H1 (cell line): ENCODE measurements at regions not wholly inside any gene's neighbourhood (a gene's known extent, or its start where the extent isn't known, plus 50 kb on each side); places are given as distances from the start of the nearest gene placed in this dataset.

Experiments used
- CTCF ChIA-PET: fragments of 300-600 bp; sonication (Branson Sonifier 250); formaldehyde crosslinking; loops from one replicate; lab custom pipeline; 2021; ENCODE audit not compliant: partially characterized antibody; lab: Charles Lee
- POLR2A ChIA-PET: fragments of 300-600 bp; sonication (Branson Sonifier 250); formaldehyde crosslinking; loops from one replicate; lab custom pipeline; 2021; ENCODE audit warnings: inconsistent platforms; ENCODE audit not compliant: partially characterized antibody; lab: Charles Lee
- DNase-seq, 2 experiments: peaks; one replicate each; pipeline versions ENCODE4 v3.0.0 to v3.0.0-alpha.2; 2010 to 2022; ENCODE audit warnings: low spot score in 2 of 2, low read depth in 1 of 2, mixed read lengths in 1 of 2
- FAIRE-seq: peaks from 2 replicates; lab custom pipeline; 2011; peaks lifted over from hg19 to GRCh38; lab: Jason Lieb, UNC
- H2AFZ ChIP-seq: 2 replicates; pipeline ENCODE4 v1.8.1; 2012; ENCODE audit warnings: low read length, inconsistent platforms
- H2AK5ac ChIP-seq: 2 replicates; pipeline ENCODE4 v1.6.1; 2013; ENCODE audit warnings: low read depth, low read length
- H2BK120ac ChIP-seq: replicated peaks from 2 replicates; pipeline ENCODE3; 2013; ENCODE audit warnings: low read depth, low read length, inconsistent platforms
- H2BK12ac ChIP-seq: 2 replicates; pipeline ENCODE4 v1.6.1; 2013; ENCODE audit warnings: low read depth, low read length
- H2BK15ac ChIP-seq: 2 replicates; pipeline ENCODE4 v1.6.1; 2013; ENCODE audit warnings: low read length
- H2BK20ac ChIP-seq: 2 replicates; pipeline ENCODE4 v1.6.1; 2013; ENCODE audit warnings: low read length
- H2BK5ac ChIP-seq: 2 replicates; pipeline ENCODE4 v1.6.1; 2013; ENCODE audit warnings: low read depth, low read length
- H3K14ac ChIP-seq: 2 replicates; pipeline ENCODE4 v1.6.1; 2013; ENCODE audit warnings: inconsistent platforms; ENCODE audit not compliant: insufficient read length
- H3K18ac ChIP-seq: 2 replicates; pipeline ENCODE4 v1.6.1; 2013; ENCODE audit warnings: low read length; ENCODE audit errors: extremely low read depth
- H3K23ac ChIP-seq: 2 replicates; pipeline ENCODE4 v1.6.1; 2013; ENCODE audit warnings: inconsistent platforms; ENCODE audit not compliant: insufficient read length
- H3K23me2 ChIP-seq: 2 replicates; pipeline ENCODE4 v1.6.1; 2013; ENCODE audit warnings: low read depth, low read length
- H3K27ac ChIP-seq: 2 replicates; pipeline ENCODE4 v1.6.1; 2011; ENCODE audit warnings: low read depth, low read length, inconsistent platforms
- H3K27me3 ChIP-seq, 4 experiments: replicated peaks in 1 of 4; 1 replicate in 1 of 4; 2 replicates in 3 of 4; pipeline versions ENCODE4 v1.6.1 to v1.8.1; 2011 to 2013; ENCODE audit warnings: low read length in 3 of 4, mild to moderate bottlenecking in 3 of 4, inconsistent platforms in 2 of 4, mixed read lengths in 2 of 4, moderate library complexity in 1 of 4; ENCODE audit not compliant: control insufficient read depth in 3 of 4, insufficient read depth in 3 of 4; ENCODE audit errors: extremely low read depth in 1 of 4
- H3K36me3 ChIP-seq, 4 experiments: 2 replicates each; pipeline versions ENCODE4 v1.6.1 to v1.8.1; 2011 to 2013; ENCODE audit warnings: mild to moderate bottlenecking in 4 of 4, low read length in 3 of 4, moderate library complexity in 2 of 4, control low read depth in 1 of 4, inconsistent platforms in 1 of 4; ENCODE audit not compliant: insufficient read depth in 4 of 4, control insufficient read depth in 2 of 4
- H3K4ac ChIP-seq: replicated peaks from 2 replicates; pipeline ENCODE3; 2013; ENCODE audit warnings: low read length, low read depth, mixed read lengths, inconsistent platforms; ENCODE audit not compliant: insufficient read length
- H3K4me1 ChIP-seq, 4 experiments: replicated peaks in 1 of 4; 1 replicate in 1 of 4; 2 replicates in 3 of 4; pipeline versions ENCODE4 v1.6.1 to v1.8.1; 2011 to 2013; ENCODE audit warnings: low read length in 3 of 4, inconsistent platforms in 2 of 4, mixed read lengths in 1 of 4; ENCODE audit not compliant: insufficient read depth in 4 of 4, control insufficient read depth in 3 of 4
- H3K4me2 ChIP-seq, 2 experiments: 2 replicates each; pipeline versions ENCODE4 v1.6.1 to v1.8.1; 2011 to 2013; ENCODE audit warnings: low read depth in 2 of 2, low read length in 2 of 2, control low read depth in 1 of 2, inconsistent platforms in 1 of 2, mild to moderate bottlenecking in 1 of 2; ENCODE audit not compliant: insufficient read depth in 1 of 2
- H3K4me3 ChIP-seq, 4 experiments: fragments of 200-600, 300-600 bp in 1 of 4; sonication (generic), shearing (Covaris generic), sonication (Bioruptor Twin) in 1 of 4; 2 replicates each; pipeline versions ENCODE4 v1.5.1 to v1.8.1; 2011 to 2016; ENCODE audit warnings: low read length in 4 of 4, low read depth in 3 of 4, control low read depth in 2 of 4, inconsistent platforms in 2 of 4, mild to moderate bottlenecking in 2 of 4, mixed read lengths in 1 of 4, moderate library complexity in 1 of 4; ENCODE audit not compliant: insufficient read depth in 2 of 4; ENCODE audit errors: extremely low read depth in 1 of 4
- H3K56ac ChIP-seq: replicated peaks from 2 replicates; pipeline ENCODE3; 2013; ENCODE audit warnings: low read depth, mild to moderate bottlenecking, mixed read lengths, low read length, inconsistent platforms; ENCODE audit not compliant: insufficient read length
- H3K79me1 ChIP-seq: 2 replicates; pipeline ENCODE4 v1.6.1; 2013; ENCODE audit warnings: low read depth, low read length, control low read depth
- H3K79me2 ChIP-seq, 2 experiments: 2 replicates each; pipeline versions ENCODE4 v1.6.1 to v1.8.1; 2012 to 2013; ENCODE audit warnings: low read length in 2 of 2, mild to moderate bottlenecking in 2 of 2, inconsistent platforms in 1 of 2; ENCODE audit not compliant: insufficient read depth in 2 of 2, control insufficient read depth in 1 of 2
- H3K9ac ChIP-seq, 4 experiments: replicated peaks in 1 of 4; 1 replicate in 1 of 4; 2 replicates in 3 of 4; pipeline versions ENCODE4 v1.6.1 to v1.8.1; 2011 to 2013; ENCODE audit warnings: low read depth in 3 of 4, low read length in 3 of 4, control low read depth in 2 of 4, mild to moderate bottlenecking in 2 of 4, moderate library complexity in 2 of 4, inconsistent platforms in 1 of 4; ENCODE audit errors: extremely low read depth in 1 of 4
- H3K9me3 ChIP-seq, 2 experiments: 2 replicates each; pipeline versions ENCODE4 v1.6.1 to v1.8.1; 2012 to 2013; ENCODE audit warnings: mild to moderate bottlenecking in 2 of 2, moderate library complexity in 2 of 2, control low read depth in 1 of 2, inconsistent platforms in 1 of 2, low read depth in 1 of 2, low read length in 1 of 2, mixed read lengths in 1 of 2; ENCODE audit not compliant: insufficient read depth in 2 of 2
- H4K20me1 ChIP-seq, 2 experiments: replicated peaks in 1 of 2; 2 replicates each; pipeline versions ENCODE3 to v1.8.1; 2011 to 2013; ENCODE audit warnings: inconsistent platforms in 2 of 2, low read length in 2 of 2, mild to moderate bottlenecking in 1 of 2; ENCODE audit not compliant: insufficient read depth in 2 of 2, control insufficient read depth in 1 of 2
- H4K5ac ChIP-seq: 2 replicates; pipeline ENCODE4 v1.6.1; 2013; ENCODE audit warnings: low read length, low read depth, mixed read lengths, inconsistent platforms; ENCODE audit not compliant: insufficient read length
- H4K8ac ChIP-seq: 2 replicates; pipeline ENCODE4 v1.8.0; 2013; ENCODE audit warnings: mild to moderate bottlenecking, moderate library complexity, low read length, inconsistent platforms; ENCODE audit not compliant: insufficient read depth; ENCODE audit errors: extremely low read depth
- H4K91ac ChIP-seq: replicated peaks from 2 replicates; pipeline ENCODE3; 2013; ENCODE audit warnings: low read length, mixed read lengths, inconsistent platforms; ENCODE audit not compliant: insufficient read length
- CBX5 ChIP-seq: fragments of 300-800, 300-1000 bp; sonication (generic); IDR thresholded peaks from 2 replicates; pipeline ENCODE4 v1.7.1; 2016; ENCODE audit warnings: antibody characterized with exemption, low read length, low read depth
- CTBP2 ChIP-seq: IDR thresholded peaks from 2 replicates; pipeline ENCODE4 v1.7.0; 2011; ENCODE audit warnings: borderline replicate concordance, mild to moderate bottlenecking, moderate library complexity, mixed read lengths, low read length; ENCODE audit not compliant: insufficient read depth, insufficient read length
- HDAC2 ChIP-seq, 2 experiments: fragments of 300-600 bp in 1 of 2; sonication (generic) in 1 of 2; IDR thresholded peaks; 2 replicates each; pipeline ENCODE4 v1.6.1; 2011 to 2012; ENCODE audit warnings: low read depth in 2 of 2, low read length in 2 of 2, mild to moderate bottlenecking in 2 of 2, moderate library complexity in 2 of 2, borderline replicate concordance in 1 of 2, inconsistent platforms in 1 of 2
- JUND ChIP-seq: IDR thresholded peaks from 2 replicates; pipeline ENCODE4 v1.6.1; 2011; ENCODE audit warnings: mild to moderate bottlenecking, improper control_type of control experiment, low read length
- KDM1A ChIP-seq: fragments of 200-600, 300-600 bp; sonication (generic); IDR thresholded peaks from 2 replicates; pipeline ENCODE4 v1.7.1; 2016; ENCODE audit warnings: mild to moderate bottlenecking, low read length, borderline replicate concordance
- KDM5A ChIP-seq: fragments of 200-600 bp; IDR thresholded peaks from 2 replicates; pipeline ENCODE4 v1.7.1; 2012; ENCODE audit warnings: mild to moderate bottlenecking, low read length, inconsistent platforms, mixed read lengths
- NRF1 ChIP-seq: IDR thresholded peaks from 2 replicates; pipeline ENCODE4 v1.6.1; 2011; ENCODE audit warnings: mild to moderate bottlenecking, low read depth, low read length, improper control_type of control experiment
- RAD21 ChIP-seq, 2 experiments: IDR thresholded peaks in 1 of 2; conservative IDR thresholded peaks in 1 of 2; 2 replicates each; pipeline ENCODE4 v1.6.1; 2011; ENCODE audit warnings: low read depth in 2 of 2, low read length in 2 of 2, improper control_type of control experiment in 1 of 2, inconsistent platforms in 1 of 2, mild to moderate bottlenecking in 1 of 2, moderate library complexity in 1 of 2
- RFX5 ChIP-seq: IDR thresholded peaks from 2 replicates; pipeline ENCODE4 v1.6.1; 2011; ENCODE audit warnings: low read depth, low read length, improper control_type of control experiment, borderline replicate concordance
- SRF ChIP-seq: IDR thresholded peaks from 2 replicates; pipeline ENCODE4 v1.6.1; 2011; ENCODE audit warnings: mild to moderate bottlenecking, low read depth, low read length, moderate library complexity
- SUZ12 ChIP-seq: fragments of 200-600 bp; sonication (generic); IDR thresholded peaks from 2 replicates; pipeline ENCODE4 v1.6.1; 2012; ENCODE audit warnings: mild to moderate bottlenecking, inconsistent platforms, low read length, moderate library complexity, mixed read lengths
- TAF1 ChIP-seq: IDR thresholded peaks from 2 replicates; pipeline ENCODE4 v1.6.1; 2011; ENCODE audit warnings: mild to moderate bottlenecking, low read depth, low read length
- USF2 ChIP-seq: IDR thresholded peaks from 2 replicates; pipeline ENCODE4 v1.6.1; 2011; ENCODE audit warnings: low read length, improper control_type of control experiment
- WGBS, 2 experiments: shearing (Covaris generic) in 1 of 2; methylation state at CpG; one replicate each; pipeline versions ENCODE4 v1.1.6 to v1.1.7; 2013 to 2015; ENCODE audit warnings: low lambda C conversion rate in 2 of 2, mixed read lengths in 2 of 2, inconsistent platforms in 1 of 2, low coverage in 1 of 2, missing lambda C conversion rate in 1 of 2; ENCODE audit not compliant: insufficient replicate concordance in 2 of 2, insufficient coverage in 1 of 2, insufficient read length in 1 of 2; ENCODE audit errors: extremely low coverage in 1 of 2, missing lambda C conversion rate in 1 of 2; 5-methylcytosine and 5-hydroxymethylcytosine counted together

GRCh38 chr4:17068392-17068791 lies 169.9 kb upstream of the LDB2 start:
- Histone ChIP-seq H2BK120ac (no peak overlapping the region), H3K23ac (no peak overlapping the region), H4K20me1 (no peaks in the 10 kb centered on the region), H3K14ac (no peak overlapping the region), H3K4ac (no peak overlapping the region), H2BK20ac (no peak overlapping the region), H3K18ac (no peak overlapping the region), H3K9me3 (no peaks in the 10 kb centered on the region), H3K4me3 (no peak overlapping the region), H2BK5ac (no peak overlapping the region), H3K9ac (no peak overlapping the region), H4K5ac (no peak overlapping the region), H2BK15ac (no peak overlapping the region), H2BK12ac (no peak overlapping the region), H3K79me2 (no peaks in the 10 kb centered on the region), H3K79me1 (no peaks in the 10 kb centered on the region), H3K23me2 (no peaks in the 10 kb centered on the region), H4K8ac (no peak overlapping the region), H3K4me2 (no peak overlapping the region), H3K27me3 (no peaks in the 10 kb centered on the region), H3K4me1 (no peaks in the 10 kb centered on the region), H4K91ac (no peak overlapping the region), H3K56ac (no peak overlapping the region), H3K36me3 (no peaks in the 10 kb centered on the region), H3K27ac (no peak overlapping the region), H2AFZ (no peak overlapping the region), H2AK5ac (no peak overlapping the region)
- DNase-seq: no peak
- POLR2A ChIA-PET: interaction anchor here (1.1 kb wide), 1 partner anchor 9 kb away, joined by 3 read pairs; no protein-coding TSS in a partner anchor
- TF ChIP-seq CTBP2 (no peak), HDAC2 (IDR thresholded peaks at IDR 0.05; ENCODE audit: borderline replicate concordance in 1 of 2, low read depth in 2 of 2, low read length in 2 of 2) (no peak), NRF1 (no peak), SUZ12 (no peak), JUND (no peak), TAF1 (no peak), USF2 (no peak), RFX5 (no peak), RAD21 (IDR thresholded peaks at IDR 0.05 in 1 of 2, conservative IDR thresholded peaks at IDR 0.05 in 1 of 2; ENCODE audit: low read depth in 2 of 2, low read length in 2 of 2) (no peak), SRF (no peak), KDM1A (no peak), CBX5 (no peak), KDM5A (no peak)
- CTCF ChIA-PET: no interaction called here
- no peak for FAIRE-seq
- WGBS, 2 experiments: 90% methylated on average over 2 of the region's 2 CpGs; no CpG with 5 or more reads in 1 of the 2 experiments
